Breast epithelium (tissue), 3 donors: ENCODE measurements at regions not wholly inside any gene's neighbourhood (a gene's known extent, or its start where the extent isn't known, plus 50 kb on each side); places are given as distances from the start of the nearest gene placed in this dataset.

Experiments
- POLR2A ChIP-seq: fragments of 450-650 bp; IDR thresholded peaks from one replicate; pipeline ENCODE4 v1.6.1; 2016; ENCODE audit warnings: antibody characterized with exemption, mild to moderate bottlenecking, moderate library complexity
- POLR2AphosphoS5 ChIP-seq, 3 donors: sonication (generic); formaldehyde crosslinking; IDR thresholded peaks; one replicate each; pipeline ENCODE4 v1.6.1; 2017; ENCODE audit warnings: antibody characterized with exemption in 3 of 3
- TF ChIP-seq, protein P1 (sequence below), 3 donors: fragments of 450-650 bp; IDR thresholded peaks; one replicate each; pipeline ENCODE4 v1.5.1; 2016 to 2017; ENCODE audit warnings: antibody characterized with exemption in 3 of 3, mild to moderate bottlenecking in 3 of 3, moderate library complexity in 3 of 3

DNA sequence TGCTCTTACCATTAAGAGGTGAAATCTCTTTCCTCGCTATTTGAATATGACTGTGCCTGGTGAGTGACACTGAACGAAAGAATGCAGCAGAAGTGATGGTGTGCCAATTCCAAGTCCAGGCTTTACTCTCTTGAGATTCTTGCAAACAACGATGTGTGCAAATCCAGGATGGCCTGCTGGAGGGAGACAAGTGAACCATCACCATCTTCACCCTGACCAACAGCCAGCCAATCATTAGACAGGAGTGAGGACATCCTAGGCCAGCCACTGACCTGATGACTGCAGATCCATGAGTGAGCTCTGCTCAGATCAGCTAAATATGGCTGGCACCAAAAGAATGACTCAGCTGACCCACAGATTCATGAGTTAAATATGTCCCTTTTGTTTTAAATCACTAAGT is 878.0 kb downstream of the PDCD6IP start:
- no peak for TF ChIP-seq POLR2AphosphoS5 (IDR thresholded peaks at IDR 0.05)
- TF ChIP-seq, protein P1, sequence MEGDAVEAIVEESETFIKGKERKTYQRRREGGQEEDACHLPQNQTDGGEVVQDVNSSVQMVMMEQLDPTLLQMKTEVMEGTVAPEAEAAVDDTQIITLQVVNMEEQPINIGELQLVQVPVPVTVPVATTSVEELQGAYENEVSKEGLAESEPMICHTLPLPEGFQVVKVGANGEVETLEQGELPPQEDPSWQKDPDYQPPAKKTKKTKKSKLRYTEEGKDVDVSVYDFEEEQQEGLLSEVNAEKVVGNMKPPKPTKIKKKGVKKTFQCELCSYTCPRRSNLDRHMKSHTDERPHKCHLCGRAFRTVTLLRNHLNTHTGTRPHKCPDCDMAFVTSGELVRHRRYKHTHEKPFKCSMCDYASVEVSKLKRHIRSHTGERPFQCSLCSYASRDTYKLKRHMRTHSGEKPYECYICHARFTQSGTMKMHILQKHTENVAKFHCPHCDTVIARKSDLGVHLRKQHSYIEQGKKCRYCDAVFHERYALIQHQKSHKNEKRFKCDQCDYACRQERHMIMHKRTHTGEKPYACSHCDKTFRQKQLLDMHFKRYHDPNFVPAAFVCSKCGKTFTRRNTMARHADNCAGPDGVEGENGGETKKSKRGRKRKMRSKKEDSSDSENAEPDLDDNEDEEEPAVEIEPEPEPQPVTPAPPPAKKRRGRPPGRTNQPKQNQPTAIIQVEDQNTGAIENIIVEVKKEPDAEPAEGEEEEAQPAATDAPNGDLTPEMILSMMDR (IDR thresholded peaks at IDR 0.05) = no peak
- TF ChIP-seq POLR2A = no peak
